ACHN (cell line): ENCODE measurements at regions not wholly inside any gene's neighbourhood (a gene's known extent, or its start where the extent isn't known, plus 50 kb on each side); places are given as distances from the start of the nearest gene placed in this dataset.
A peak's percentile ranks its signal among the peaks of the same experiment; 100 is the strongest.
"Not testable (repeated sequence)": the region's sequence is repeated elsewhere in the genome, so short reads cannot be mapped to it uniquely, and the experiment has no call there.

Experiments
- DNase-seq: peaks from one replicate; pipeline ENCODE4 v3.0.0-alpha.2; 2015
- in situ Hi-C: cut with HindIII; loops from 2 replicates; pipeline ENCODE4 v1.10.0; 2017; ENCODE audit warnings: low sequenced_read_pairs, low pct_ligation_motif_present, low pct_unique_long_range_greater_than_20kb

GRCh38 chr4:58048491-58048890 is 938.3 kb upstream of the IGFBP7 start:
- no peak for DNase-seq
- in situ Hi-C loops: no loop called here

- in situ Hi-C loops: no loop called here
- no peak for DNase-seq
These were observed 932.0 kb upstream of the IGFBP7 start for GRCh38 chr4:58042176-58042575.

- DNase-seq: no peak
- in situ Hi-C loops: no loop called here
These were observed 883.8 kb upstream of the IGFBP7 start for GRCh38 chr4:57993944-57994343.

GRCh38 chr4:57989430-57989829 is 879.2 kb upstream of the IGFBP7 start:
- DNase-seq: no peak
- in situ Hi-C loops: no loop called here

GRCh38 chr4:57985161-57985560 is 875.0 kb upstream of the IGFBP7 start:
- DNase-seq: no peak
- in situ Hi-C loops: no loop called here

GRCh38 chr4:57981123-57981522 is 870.9 kb upstream of the IGFBP7 start:
- no peak for DNase-seq
- in situ Hi-C loops: no loop called here

GRCh38 chr4:57974821-57975220 is 864.6 kb upstream of the IGFBP7 start:
- DNase-seq: no peak
- in situ Hi-C loops: no loop called here

GRCh38 chr4:57973819-57974218 is 863.6 kb upstream of the IGFBP7 start:
- no peak for DNase-seq
- in situ Hi-C loops: no loop called here

- in situ Hi-C loops: no loop called here
- no peak for DNase-seq
These were observed 861.1 kb upstream of the IGFBP7 start for GRCh38 chr4:57971261-57971660.

- DNase-seq: no peak
- in situ Hi-C loops: no loop called here
These were observed 857.0 kb upstream of the IGFBP7 start for GRCh38 chr4:57966987-57967760.

- in situ Hi-C loops, DNase-seq: not testable (repeated sequence)
These were observed 855.2 kb upstream of the IGFBP7 start for GRCh38 chr4:57965431-57965830.

- DNase-seq: no peak
- in situ Hi-C loops: no loop called here
These were observed 835.1 kb upstream of the IGFBP7 start for GRCh38 chr4:57945298-57945697.

- DNase-seq: no peak
- in situ Hi-C loops: no loop called here
These were observed 833.5 kb upstream of the IGFBP7 start for GRCh38 chr4:57943682-57944081.

- in situ Hi-C loops, DNase-seq: not testable (repeated sequence)
These were observed 827.1 kb upstream of the IGFBP7 start for GRCh38 chr4:57937326-57937725.

GRCh38 chr4:57926311-57926710 is 816.1 kb upstream of the IGFBP7 start:
- DNase-seq: no peak
- in situ Hi-C loops: no loop called here

GRCh38 chr4:57924951-57925350 is 814.8 kb upstream of the IGFBP7 start:
- no peak for DNase-seq
- in situ Hi-C loops: no loop called here

- in situ Hi-C loops: no loop called here
- no peak for DNase-seq
These were observed 806.3 kb upstream of the IGFBP7 start for GRCh38 chr4:57916479-57916878.

GRCh38 chr4:57911203-57911602 is 801.0 kb upstream of the IGFBP7 start:
- in situ Hi-C loops: no loop called here
- peak; percentile 15 for DNase-seq

- no peak for DNase-seq
- in situ Hi-C loops: no loop called here
These were observed 800.0 kb upstream of the IGFBP7 start for GRCh38 chr4:57910151-57910550.

GRCh38 chr4:57905965-57906364 is 795.8 kb upstream of the IGFBP7 start:
- in situ Hi-C loops: no loop called here

GRCh38 chr4:57877047-57877458 is 766.9 kb upstream of the IGFBP7 start:
- no peak for DNase-seq
- in situ Hi-C loops: no loop called here

More at GRCh38 chr4:57905965-57906364, 795.8 kb upstream of the IGFBP7 start:
- DNase-seq: no peak
